Iris pigment epithelial cell (primary cell): ENCODE measurements at regions not wholly inside any gene's neighbourhood (a gene's known extent, or its start where the extent isn't known, plus 50 kb on each side); places are given as distances from the start of the nearest gene placed in this dataset.

Experiments used
- DNase-seq: peaks from one replicate; pipeline ENCODE4 v3.0.0-alpha.2; 2011; ENCODE audit warnings: low read depth

DNA sequence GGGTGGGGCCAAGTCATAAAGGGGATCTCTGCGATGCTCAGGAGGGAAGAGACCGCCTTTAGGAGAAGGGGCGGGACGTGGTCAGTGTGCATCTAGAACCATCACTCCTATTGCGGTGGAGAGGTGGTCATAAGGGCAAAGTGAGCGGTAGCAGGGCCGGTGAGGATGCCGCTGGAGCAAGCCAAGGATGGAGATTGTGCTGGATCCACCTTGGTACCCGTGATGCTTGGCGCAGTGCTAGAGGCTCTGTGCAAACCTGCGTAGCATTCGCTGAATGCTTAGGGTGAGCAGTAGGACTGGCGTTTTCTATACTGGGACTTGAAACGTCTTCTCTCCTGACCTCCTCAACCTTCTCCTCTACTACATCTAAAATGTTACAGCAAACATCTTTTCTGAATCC lies 294.2 kb downstream of the FGF9 start:
- no peak for DNase-seq

DNA sequence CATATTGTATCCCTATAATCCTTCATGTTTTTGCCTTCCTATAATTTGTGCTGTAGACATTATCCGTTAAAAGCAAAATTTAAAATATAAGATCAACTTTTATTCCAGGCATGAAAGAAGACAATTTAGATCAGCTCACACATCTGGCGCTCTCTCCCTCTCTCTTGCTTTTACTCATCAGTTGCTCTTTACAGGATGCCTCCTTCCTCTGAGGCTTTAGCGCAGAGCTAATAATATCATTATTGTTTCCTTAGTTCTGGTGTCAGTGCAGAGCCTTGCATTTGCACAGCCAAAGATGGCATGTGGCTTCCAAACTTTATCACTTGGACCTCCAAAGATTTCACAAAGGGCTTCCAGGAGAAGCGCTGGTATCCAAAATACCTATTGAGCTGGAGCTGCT lies 295.1 kb downstream of the FGF9 start:
- no peak for DNase-seq

- no peak for DNase-seq
Observed at GRCh38 chr13:21967871-21968270, 297.0 kb downstream of the FGF9 start.

- DNase-seq: no peak
Observed at GRCh38 chr13:21970172-21970571, 299.3 kb downstream of the FGF9 start.

DNA sequence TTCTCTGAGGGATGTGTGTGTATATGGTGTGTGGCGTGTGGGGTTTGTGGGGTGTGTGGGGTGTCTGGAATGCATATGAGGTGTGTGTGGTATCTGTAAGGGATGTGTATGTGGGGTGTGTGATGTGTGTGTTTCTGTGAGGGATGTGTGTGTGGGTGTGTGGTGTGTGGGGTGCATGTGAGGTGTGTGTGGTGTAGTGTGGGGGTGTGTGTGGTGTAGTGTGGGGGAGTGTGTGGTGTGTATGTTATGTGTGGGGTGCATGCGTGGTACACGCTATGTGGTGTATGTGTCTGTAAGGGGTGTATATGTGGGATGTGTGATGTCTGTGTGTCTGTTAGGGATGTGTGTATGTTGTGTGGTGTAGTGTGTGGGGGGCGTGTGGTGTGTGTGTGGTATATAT lies 300.0 kb downstream of the FGF9 start:
- no peak for DNase-seq

DNA sequence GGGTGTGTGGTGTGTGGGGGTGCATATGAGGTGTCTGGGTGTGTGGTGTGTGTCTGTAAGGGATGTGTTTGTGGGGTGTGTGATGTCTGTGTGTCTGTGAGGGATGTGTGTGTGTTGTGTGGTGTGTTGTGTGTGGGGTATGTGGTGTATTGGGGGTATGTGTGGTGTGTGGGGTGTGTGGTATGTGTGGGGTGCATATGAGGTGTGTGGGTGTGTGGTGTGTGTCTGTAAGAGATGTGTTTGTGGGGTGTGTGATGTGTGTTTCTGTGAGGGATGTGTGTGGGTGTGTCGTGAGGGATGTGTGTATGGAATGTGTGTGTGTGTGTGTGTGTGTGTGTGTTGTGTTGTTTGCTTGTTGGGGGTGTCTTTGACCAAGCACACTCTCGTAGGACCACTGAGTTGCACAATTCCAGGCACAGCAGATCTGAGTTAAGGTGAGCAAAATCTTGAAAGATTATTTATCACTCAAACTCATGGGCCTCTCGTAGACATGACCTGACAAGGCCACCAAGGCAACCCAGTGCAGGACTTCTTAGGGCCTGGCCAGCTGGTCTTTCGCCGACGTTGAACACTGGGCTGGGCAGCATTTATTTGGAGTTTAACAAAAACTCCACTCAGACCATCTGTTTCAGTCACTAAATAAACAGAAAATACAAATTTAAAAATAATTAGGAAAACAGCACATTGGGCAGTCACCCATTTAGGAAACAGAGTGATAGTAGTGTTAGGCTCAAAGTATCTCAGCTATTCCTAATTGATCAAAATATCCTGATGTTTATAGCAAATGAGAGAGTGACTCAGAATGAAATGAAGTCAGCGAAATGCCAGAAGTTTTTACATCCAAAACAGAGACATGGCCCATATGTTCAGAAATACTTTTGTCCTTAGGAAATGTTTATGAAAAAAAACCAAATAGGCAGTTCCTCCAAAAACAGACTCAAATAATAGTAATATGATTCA lies 301.1 kb downstream of the FGF9 start:
- DNase-seq: no peak

GRCh38 chr13:21973437-21974125 lies 302.7 kb downstream of the FGF9 start:
- no peak for DNase-seq

GRCh38 chr13:21974741-21975140 lies 303.9 kb downstream of the FGF9 start:
- no peak for DNase-seq

DNA sequence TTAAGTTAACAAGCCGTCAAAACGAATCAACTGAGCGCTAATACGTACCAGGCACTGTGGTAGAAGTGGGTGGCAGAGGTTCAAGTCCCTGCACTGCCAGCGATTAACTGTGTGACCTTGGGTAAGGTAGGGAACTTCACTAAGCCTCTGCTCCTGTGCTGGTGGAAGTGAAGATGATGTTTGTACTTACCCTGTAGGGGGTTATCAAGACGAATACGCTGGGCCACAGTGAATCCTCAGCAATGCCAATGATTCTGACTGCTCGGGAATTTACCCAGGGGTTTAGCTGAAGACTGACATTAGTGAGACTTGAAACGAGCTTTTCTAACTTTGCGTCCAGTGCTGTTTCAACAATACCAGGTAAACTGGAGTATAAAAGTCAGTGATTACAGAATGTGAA lies 305.3 kb downstream of the FGF9 start:
- DNase-seq: no peak

DNA sequence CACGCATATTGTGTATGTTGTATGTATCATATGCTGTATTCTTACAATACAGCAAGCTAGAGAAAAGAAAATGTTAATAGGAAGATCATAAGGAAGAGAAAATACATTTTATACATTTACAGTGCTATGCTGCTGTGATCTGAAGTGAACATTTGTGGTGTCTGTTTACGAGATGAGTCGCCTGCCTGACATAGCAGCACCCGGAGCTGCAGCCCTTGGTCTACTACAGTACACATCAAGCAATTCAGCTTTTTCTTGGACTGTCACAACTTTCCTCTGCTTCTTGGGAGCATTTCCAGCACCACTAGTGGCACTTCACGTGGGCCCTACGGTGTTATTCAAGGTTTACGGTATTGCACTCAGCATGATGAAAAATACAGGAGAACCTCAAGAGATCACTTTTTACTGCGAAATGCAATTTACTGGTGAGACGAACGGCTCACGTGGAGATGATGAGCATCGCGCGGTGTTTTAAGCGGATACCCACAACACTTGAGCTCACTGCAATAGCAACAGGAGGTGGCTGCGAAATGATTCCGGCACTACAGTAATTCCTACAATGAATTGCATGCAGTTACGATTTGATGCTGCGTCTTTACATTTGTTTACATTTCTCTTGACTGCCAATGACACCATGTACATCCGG lies 308.4 kb downstream of the FGF9 start:
- no peak for DNase-seq

DNA sequence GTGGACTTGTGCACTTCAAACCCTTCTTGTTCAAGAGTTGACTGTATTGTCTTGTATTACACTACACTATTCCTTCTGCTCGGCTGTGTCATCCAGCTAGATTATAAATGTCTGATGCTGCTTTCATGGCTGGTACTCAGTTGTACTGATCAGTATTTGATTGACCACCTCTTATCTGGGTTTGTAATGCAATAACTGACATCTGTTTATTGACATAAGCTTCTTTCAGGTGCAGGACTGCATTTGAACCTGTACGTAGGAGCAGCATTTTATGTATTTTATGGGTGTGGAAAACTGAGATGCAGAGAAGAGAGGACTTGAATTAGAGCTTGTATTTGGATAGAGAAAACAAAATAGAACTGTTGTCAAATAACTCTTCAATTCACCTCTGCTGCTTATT lies 309.2 kb downstream of the FGF9 start:
- DNase-seq: no peak

DNA sequence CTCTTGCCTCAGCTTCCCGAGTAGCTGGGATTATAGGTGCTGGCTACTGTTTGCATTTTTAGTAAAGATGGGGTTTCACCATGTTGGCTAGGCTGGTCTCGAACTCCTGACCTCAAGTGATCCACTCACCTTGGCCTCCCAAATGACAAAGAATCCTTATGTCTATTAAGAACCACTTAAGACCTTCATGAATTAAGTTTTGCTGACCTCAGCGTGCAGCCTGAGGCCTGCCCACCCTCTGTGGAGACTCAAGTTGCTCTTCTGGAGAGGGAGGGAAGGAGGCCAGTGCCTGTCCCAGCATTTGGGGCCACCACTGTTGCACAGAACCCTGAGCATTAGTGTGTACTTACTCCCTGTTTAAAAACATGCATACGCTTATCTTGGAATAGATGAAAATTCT lies 313.3 kb downstream of the FGF9 start:
- no peak for DNase-seq

DNA sequence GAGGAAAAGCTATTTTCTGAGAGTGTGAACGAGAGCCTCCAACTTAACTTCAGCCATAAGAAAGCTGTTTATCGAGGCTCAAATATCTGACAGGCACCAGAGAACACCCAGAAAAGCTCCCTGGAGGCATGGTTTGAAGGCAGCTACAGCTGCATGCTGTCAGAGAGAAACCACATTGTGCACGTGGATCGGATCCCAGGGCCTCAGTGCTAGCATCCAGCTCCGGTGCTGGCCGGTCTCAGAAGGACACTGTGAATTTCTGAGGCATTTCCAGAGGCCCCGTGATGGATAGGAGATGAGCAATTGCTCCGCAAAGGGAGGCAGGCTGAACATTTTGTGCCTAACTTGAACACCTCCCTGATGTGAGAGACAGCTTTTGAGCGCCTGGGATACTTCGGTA lies 315.7 kb downstream of the FGF9 start:
- no peak for DNase-seq

GRCh38 chr13:21987793-21988192 lies 316.9 kb downstream of the FGF9 start:
- no peak for DNase-seq

- DNase-seq: no peak
Observed at GRCh38 chr13:21988624-21989023, 317.8 kb downstream of the FGF9 start.

DNA sequence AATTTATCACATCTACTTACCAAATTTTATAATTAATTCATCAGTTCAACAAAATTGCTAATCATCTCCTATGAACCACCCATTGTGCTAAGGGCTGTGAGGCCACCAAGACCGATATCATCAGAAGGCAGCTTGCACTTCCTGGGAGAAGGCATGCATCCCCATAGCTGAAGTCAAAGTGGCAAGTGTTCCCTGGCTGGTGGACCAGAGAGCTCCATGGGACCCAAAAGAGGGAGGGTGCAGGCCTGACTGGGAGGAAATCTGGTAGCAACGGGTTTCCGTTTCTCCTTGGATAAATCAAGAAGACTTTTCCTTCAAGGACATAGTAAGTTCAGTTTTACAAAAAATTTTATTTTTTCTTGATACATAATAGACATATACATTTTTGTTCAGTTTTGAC lies 325.2 kb downstream of the FGF9 start:
- no peak for DNase-seq

DNA sequence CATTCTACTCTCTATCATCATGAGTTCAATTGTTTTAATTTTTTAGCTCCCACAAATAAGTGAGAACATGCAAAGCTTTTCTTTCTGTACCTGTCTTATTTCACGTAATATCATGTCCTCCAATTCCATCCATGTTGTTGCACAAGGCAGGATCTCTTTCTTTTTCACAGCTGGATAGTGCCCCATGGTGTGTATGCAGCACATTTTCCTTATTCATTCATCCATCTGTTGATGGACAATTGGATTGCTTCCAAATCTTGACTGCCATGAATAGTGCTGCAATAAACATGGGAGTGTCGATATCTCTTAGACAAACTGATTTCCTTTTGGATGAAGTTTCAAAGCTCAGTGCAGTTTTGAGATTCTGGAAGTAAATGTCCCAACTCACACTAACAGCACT lies 326.9 kb downstream of the FGF9 start:
- DNase-seq: no peak

DNA sequence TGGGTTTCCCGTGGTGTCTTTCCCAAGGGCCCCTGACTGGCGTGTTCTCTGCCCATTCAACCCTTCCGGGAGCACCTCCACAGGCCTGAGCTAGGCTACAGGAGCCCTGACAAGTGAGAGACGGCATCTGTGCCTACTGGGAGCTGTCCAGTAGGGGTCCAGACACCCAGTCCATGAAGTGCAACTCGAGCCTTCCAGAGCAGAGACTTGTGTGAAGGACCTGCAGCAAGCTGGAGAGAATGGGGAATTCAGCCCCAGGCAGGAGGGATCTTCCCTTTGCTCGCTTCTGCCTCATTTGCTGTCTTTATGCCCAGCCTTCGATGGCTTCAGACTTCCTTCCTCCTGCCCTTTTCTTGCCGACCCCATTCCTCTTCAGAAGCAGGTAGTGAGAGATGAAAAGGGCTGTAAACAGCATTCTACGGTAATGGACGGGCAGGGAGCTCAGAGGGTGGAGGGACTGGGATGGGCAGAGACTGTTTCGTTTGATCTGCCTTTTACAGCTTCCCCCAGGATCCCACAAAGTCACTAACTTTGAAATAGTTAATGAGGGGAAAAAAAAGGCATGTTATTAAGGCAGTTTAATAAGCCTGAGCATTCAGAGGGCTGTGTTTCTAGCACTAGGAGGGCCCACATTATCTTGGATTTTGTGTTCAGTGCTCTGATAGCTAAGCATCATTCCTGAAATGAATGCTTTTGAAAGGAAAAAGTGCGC lies 327.6 kb downstream of the FGF9 start:
- no peak for DNase-seq

GRCh38 chr13:21999666-22000065 lies 328.8 kb downstream of the FGF9 start:
- no peak for DNase-seq

DNA sequence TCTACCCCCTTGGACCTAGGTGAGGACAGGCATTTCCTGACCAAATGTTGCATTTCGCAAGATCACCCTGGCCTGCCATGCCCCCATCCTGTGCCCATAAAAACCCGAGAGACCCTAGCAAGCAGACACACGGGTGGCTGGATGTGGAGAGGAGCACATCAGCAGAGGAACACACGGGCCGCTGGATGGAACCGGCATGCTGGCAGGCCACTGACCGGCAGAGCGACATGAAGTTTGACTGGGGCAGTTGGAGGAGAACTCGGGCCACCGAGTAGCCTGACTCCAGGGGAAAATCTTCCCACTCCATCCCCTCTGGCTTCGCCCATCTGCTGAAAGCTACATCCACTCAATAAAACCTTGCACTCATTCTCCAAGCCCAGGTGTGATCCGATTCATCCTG lies 329.3 kb downstream of the FGF9 start:
- no peak for DNase-seq

GRCh38 chr13:22001336-22001735 lies 330.5 kb downstream of the FGF9 start:
- no peak for DNase-seq

DNA sequence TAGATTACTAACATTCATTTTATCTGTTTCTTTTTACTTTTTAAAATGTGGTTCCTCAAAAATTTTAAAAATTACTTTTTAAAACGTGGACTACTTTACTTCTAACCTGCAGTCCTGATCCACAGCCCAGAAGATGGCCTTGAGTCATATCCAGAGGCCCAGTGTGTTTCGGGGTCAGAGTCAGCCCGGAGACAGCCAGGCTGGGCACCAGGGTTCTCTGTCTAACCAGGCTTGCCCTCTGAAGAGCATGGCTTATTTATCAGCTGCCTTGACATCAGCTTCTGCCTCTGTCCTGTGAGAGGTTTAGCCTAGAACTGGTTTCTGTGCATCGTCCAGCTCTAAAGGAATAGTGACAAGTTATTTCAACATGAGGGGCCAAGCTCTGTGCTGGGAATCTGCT lies 332.0 kb downstream of the FGF9 start:
- DNase-seq: no peak
